GF-D8 (cell line): ENCODE measurements at regions not wholly inside any gene's neighbourhood (a gene's known extent, or its start where the extent isn't known, plus 50 kb on each side); places are given as distances from the start of the nearest gene placed in this dataset.
A peak's percentile ranks its signal among the peaks of the same experiment; 100 is the strongest.

Source experiments
- DNase-seq: peaks from one replicate; lab custom pipeline; 2025; lab: John Stamatoyannopoulos, UW

DNA sequence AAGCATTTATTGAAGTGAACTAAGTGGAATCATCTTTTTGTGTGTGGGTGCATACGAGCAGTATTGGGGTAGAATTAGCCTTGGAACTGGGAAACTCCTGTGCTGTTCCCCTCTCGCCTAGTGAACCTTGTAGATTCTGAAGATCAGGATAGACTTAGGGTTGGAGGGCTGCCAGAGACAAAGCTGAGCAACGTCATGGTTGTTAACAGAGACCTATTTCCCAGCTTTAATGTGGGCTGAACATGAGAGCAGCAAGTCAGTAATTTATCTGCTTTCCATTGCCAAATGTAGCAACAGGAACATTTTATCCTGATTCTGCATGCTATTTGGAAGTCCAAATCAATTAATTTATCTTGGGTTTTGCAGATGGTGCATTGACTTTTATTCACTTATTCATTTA, 246.6 kb downstream of the IL20RB start:
- no peak for DNase-seq

DNA sequence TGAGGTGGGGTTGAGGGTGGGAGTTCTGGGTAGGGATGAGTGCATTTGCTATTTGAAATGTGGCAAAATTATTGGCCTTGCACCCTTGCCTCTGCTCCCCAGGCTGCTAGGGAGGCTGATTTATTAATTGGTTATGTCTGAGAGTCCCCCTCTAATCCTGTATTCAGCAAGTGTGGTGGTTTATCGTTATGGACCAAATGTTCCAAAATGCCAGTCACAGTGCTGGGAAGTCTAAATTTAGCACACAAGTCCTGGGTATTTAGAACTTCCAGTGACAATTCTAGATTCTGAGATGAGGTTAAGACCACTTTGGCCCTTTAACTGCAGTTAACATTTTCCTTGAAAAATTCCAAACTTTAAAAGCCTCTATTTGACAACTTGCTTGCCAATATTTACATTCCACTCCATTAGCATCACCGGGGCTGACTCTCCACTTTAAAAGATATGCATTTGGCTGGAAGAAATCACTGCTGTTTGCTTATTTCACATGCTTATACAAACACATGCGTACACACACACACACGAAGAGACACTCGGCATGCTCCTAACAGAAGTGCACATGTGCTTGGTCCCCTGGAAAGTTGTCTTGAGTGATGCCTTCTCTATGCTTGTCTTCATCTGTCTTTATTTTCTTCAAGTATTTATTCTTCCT, 247.7 kb downstream of the IL20RB start:
- no peak for DNase-seq

DNA sequence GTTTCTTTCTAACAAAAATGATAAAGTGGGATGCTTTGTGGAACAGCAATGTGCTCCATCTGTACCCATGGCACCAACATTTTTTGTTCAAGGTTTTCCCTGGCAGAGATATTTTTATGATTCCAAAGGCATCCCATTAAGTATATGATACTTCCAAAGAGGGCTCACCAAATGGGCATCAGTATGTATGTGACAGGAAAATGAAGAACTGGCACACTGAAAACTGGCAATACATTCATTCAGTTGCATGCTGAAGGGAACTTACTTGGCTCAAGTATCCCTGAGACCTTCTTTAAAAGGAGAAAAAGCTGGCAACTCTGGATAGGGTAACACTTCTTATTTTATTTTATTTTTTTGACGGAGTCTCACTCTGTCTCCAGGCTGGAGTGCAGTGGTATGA, 249.8 kb downstream of the IL20RB start:
- no peak for DNase-seq

DNA sequence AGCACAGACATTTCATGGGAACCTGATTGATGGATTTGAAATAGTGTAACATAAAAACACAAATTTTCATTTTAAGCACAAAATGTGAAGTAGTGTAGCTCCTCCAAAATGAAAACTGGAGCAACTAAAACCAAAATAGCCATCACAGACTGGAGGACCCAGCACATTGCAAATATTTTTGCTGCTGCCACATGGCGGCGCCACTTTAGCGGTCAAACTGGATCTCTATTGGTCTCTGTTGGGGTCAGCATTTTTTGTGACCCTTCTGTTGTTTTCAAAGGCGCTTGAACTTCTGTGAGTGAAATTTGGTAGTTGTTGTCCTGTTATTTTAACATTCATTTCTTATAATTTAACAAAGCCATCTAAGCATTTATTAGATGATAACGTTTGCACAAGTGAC, 259.9 kb downstream of the IL20RB start:
- DNase-seq: no peak

DNA sequence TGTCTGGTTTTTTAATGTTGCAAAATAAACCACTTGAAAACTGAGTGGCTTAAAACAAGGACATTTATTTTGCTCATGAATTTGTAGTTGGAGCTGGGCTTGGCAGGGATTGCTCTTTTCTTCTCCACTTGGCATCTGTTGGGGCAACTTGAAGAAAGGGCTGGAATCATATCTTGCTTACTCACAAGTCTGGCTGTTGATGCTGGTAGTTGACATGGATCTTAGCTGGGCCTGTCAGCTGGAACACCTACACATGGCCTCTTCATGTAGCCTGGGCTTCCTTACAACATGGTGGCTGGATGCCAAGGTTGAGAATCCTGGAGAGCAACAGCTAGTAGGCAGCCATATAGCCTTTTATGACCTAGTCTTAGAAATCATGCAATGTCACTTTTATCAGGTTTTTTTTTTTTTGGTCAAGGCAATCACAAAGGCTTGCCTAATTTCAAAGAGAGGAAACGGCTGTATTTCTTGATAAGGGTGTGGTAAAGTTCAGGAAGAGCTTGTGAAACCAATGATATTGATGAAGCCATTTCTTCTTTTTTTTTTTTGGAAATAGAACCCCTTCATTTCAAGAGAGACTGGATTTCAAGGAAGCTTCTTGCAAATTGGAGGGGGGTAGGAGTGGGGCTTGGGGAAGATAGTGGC, 262.1 kb downstream of the IL20RB start:
- DNase-seq: peak; percentile 43

DNA sequence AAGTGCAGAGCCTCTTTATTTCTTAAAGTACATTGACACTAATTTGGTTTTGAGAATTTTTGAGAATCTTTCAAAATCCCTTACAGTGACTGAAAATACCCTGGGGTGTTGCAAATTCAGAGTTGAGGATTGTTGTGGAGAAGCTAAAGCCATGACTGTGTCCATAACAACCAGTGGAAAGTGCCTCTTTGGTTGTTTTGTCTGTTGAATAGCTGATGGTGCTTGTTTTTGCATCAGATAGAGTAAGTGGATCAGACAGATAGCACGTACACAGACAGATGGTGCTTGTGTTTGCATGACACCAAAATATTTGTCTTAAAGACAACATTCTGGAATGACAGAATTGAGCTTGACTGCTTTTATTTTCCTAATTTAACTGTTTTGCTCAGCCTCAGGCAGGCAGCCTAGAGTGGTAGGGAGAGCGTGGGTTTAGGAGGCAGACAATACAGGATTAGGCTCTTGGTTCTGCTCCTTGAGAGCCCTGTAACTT, 265.0 kb downstream of the IL20RB start:
- DNase-seq: no peak

DNA sequence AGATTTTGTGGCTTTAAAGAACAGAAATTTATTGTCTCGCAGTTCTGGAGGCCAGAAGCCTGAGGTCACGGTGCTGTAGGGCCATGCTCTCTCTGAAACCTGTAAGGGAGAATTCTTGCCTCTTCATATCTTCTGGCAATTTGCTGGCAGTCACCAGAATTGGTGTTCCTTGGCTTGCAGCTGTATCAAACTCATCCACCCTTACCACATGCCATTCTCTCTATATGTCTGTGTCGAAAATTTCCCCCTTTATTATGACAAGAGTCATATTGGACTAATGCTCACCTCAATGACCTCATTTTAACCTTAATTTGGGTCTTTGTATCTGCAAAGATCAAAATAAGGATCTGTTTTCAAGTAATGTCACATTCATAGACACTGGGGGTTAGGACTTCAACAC, 266.7 kb downstream of the IL20RB start:
- DNase-seq: no peak

DNA sequence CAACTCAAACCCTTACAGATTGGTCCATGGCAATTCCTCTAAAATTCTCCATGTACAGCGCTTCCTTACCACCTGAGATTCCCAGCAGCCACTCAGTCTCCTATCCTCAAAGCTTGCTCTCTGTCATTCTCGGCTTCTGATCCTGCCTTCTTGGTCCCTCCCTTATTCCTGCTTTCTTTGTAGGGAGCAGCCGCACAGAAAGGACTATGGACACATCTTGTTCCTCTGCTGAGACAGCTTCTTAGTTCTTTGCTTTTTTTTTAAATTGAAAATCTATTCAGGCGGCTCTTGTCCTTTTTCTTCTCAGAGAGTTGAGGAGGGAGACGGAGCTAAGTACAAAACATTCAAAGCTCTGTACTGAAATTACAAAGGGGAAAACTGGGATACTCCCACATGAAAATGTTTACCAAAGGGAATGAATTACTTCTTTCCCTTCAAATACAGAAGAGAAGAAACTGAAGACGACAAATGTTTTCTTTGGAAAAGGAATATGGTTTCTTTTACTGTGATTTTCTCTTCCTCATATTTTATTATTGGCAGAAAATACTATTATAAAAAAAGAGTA, 285.1 kb downstream of the IL20RB start:
- no peak for DNase-seq

DNA sequence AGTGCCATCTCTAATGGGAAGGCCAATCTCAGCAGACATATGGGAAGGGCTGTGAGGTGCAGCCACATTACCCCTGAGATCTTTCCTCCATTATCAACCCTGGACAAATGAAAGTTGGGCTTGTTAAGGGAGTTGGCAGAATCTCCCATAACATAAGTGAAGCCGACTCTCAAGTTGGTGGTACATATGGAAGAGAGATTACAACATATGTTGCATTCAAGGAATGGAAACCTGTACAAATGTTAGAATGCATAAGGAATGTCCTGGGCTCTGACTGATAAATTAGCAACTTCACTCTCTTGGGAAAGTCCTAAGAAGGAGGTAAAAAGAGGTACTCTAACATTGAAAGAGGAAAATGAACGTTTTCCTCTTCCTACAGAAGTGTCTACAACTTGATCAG, 288.7 kb downstream of the IL20RB start:
- no peak for DNase-seq

DNA sequence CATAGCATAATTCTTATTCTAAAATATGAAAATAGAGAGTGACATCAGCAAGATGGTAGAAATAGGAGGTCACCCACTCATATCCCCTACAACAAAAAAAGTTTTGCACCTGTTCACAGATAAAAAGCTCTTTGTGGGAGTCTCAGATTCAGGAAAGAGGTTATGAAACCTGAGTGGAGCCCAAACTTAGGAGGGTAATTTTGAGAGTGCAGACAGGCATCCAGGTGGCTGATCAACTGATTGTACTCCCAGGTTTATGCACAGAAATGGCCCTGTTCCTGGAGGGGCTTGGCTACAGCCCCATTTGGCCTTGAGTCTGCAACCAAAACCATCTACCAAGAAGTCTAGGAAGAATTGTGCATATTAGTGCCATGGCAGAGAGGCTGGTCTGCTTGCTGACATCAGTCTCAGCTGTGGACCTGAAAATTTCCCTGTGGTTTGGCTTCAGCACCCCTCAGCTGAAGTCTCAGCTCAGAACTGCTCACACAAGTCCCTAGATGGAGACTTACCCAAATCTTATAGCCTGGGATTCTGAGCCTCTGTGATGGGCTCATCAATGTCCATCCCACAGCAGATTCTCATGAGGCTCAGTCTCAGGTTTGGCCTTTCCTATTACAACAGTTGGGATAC, 291.6 kb downstream of the IL20RB start:
- no peak for DNase-seq

DNA sequence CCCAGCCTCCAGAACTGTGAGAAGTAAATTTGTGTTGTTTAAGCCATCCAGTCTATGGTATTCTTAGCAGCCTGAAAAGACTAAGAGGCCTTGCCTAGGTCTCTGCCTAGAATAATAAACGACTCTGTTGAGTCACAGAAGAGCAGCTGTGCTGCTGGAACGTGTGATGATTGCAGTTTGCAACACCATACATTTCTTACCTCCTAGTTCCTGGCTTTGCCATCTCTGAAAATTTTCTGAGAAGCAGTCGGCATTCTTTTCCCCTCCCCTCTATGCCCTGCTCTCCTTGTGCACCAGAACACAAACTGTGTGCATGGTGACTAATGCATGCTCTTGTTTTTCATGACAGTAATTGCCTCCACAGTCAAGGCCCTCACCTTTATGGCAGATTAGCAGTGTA, 301.3 kb downstream of the IL20RB start:
- DNase-seq: no peak

DNA sequence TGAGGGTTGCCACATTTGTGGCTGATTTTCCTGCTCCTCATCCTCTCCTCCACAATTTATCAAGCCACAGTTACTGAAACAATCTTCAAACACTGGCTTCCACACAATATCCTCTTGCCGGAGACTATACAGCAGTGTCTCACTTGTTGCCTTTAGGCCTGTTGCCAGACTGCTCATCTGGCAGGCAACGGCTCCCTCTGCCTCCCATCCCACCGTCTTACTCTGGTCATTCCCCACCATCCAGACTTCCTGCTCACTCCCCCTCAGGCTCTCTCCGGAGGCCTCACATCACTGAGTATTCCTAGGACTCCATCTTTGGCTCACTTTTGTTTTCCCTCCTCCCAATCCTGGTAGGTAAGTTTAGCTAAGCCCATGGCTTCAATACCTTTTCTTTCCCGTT, 301.9 kb downstream of the IL20RB start:
- no peak for DNase-seq

DNA sequence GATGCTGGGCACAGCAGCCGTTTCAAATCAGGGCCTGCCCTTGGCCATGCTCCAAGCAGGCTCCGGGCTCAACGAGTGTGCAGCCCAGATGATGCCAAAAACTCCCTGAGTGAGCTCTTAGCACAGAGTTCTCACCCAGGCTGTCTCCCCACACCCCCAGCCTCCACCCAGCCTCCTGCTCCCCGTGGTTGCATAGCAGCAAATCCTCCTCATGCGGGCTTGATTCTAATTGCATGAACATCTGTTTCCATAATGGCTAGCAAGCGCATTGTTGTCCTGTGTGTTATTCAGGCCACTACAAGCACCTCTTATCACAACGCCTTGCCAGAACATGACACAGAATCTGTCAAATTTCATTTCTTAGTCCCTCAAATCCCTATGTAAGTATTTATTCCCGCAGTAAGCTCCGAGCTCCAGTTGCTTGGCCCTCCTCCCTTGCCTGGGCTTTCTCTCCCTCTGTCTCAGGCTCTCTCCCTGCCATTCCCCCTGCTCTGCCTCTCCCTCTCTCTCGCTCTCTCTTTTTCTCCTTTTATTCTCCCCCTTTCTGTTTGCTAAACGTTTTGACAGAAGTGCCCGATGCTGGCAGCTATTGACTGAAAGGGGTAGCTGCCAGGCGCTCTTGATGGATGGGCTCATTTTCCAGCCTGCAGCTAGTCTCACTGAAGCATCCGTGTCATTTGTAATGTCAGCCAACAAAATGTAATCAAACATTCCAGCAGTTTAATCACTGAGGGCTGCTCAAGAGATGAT, 306.5 kb downstream of the IL20RB start:
- no peak for DNase-seq

DNA sequence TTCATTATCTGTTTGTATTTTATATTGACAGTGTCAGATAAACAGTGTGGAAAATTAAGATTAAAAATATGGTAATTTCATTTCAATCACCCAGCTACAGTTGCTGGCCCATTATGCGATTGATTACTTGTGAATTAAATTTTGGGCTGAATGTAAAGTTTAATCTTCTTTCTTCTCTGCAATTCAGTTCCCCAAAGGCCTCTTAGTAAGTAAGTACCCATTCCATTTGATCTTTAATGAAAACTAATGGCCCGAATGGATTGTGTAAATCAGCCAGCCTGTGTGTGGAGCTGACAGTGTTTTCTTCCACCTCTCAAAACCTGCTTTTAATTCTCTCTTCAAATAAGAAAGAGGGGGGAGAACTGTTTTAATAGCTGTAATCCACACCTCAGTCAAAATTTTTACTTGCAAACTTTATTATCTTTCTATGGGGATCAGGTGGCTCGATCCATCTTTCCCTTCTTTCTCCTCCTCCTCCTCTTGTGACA, 307.1 kb downstream of the IL20RB start:
- DNase-seq: no peak

DNA sequence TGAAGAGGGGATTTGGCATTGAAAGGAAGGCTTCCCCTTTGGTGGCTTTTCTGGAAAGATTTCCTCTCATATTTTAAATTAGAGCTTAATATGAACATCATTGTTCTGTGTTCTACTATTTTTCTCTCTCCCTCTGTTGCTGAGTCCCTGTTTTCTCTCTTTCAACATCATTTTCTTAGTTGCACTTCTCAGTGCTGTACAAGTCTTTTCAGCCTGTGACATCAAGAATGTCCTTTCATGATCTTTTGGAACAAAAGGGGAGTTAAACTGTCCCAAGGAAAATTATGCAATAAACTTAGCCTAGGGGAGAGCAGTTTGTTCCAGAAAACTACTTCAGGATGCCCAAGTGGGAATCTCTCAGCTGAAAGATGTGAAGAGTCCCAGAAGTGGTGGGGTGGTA, 325.1 kb downstream of the IL20RB start:
- DNase-seq: no peak

DNA sequence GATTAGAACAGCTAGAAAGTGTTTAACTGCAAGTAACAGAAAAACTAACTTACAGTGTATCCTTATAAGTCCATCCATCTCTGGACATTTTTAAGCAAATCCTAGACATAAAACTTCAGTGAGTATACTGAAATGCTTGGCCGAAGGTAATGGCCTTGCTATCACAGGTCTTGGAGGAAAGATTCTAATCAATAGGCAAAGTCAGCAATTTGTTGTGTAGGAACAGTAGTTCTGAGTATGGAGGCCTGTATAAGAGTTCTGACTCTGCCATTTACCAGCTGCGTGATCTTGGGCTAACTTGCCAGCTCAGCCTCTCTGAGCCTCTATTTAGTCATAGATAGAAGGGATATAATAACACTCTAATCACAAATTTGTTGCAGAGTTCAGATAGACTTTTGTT, 328.1 kb downstream of the IL20RB start:
- no peak for DNase-seq

DNA sequence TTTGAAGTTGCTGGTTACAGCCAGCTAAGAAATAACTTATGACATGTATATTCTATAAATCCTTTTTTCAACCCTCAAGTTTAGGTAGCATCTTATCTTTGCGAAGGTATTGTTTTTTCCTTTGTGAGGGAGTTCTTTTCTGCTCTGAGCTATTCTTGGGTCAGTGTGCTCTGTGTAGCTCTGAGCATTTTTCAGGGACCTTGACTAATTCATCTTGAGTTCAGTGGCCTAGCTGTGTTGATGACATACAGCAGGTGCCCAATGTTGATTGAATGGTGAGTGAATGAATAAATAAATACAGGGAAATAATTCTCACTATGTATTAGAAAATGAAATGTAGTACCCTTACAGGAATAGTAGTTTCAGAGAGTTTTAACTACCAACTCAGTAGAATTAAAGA, 335.3 kb downstream of the IL20RB start:
- no peak for DNase-seq

DNA sequence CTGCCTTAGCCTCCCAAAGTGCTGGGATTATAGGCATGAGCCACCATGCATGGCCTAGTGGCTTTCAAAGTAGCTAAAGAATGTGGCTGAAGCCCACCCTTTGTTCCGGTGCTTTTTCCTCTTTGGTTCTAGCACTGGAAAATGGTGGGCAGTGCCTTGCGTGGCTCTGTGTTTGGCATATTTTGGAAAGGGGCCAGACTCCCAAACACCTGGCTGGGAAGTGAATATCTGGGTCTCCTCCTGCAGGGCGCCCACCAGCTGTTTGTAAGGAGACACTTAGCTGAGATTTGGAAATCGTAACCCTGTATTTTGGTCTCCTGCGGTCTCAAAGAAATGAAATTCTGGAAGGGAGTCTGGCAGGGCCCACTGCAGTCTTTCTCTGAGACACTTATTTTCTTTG, 336.4 kb downstream of the IL20RB start:
- DNase-seq: no peak

DNA sequence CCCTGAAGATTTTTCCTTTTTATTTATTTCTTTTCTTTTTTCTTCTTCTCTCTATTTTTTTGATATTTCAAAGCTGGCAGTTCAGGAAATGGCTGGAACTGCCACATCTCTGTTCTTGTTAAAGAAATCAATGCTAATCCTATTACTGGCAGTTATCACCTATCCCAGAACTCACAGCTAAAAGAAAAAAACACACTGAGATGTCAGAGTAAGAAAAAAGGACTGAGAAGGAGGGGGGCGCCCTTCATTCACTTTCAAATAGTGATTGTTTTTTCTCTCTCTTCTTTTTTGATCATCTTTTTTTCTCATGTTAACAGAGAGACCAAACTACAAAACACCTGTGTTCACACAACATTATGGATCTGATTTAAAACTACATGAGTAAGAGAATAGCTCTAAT, 337.1 kb downstream of the IL20RB start:
- no peak for DNase-seq

DNA sequence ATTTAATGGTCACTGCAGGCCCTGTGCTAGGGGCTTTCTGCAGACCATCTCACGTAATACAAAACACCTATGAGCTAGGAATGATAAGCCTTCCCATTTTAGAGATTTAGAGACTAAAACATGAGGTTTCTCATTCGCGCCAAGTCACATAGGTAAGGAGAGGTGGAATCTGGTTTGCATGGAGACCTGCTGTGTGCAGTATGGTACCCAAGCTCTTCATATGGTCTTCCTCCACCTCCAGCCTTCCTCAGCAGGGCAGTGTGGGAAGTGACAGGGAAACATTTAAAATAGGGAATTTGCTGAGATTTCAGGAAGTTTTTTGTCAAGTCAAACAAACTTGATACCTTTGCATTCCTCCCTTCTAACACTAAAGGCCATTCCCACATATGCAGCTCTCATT, 337.6 kb downstream of the IL20RB start:
- no peak for DNase-seq

DNA sequence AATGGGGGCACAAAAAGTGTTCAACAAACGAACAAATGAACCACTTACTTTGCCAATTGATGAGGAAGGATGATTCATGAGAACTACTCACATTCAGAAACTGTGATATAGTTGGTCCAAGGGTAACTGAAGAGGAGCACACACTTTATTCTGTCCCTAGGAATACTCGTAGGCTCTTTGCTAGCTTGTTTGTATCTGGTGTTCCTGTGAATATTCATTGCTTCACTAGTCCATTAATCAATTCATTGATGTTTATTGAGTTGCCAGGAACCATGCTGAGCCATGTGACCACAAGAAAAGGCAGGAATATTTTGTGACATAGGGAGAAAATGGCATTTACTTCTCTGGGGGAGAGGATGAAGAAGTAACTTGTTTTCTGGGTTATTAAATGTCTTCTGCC, 338.3 kb downstream of the IL20RB start:
- no peak for DNase-seq

DNA sequence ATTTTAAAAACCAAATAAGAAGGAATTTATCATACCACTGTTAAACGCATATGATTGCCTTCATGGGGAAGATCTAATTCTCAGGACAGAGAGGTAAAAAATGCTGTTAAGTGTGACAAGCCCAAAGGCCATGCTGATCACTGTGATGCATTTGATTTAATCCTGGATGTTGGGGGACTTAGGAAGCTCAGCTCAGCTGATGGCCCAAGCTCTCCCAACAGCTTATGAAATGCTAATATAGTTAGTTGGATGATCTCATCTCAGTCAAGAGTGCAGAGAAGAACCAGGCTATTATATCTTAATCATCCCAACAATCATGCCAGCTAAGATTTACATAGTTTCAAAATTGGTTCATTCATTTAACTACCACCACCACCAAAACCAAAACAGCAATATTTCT, 340.0 kb downstream of the IL20RB start:
- DNase-seq: no peak
